WTC11 (cell line): ENCODE measurements at regions not wholly inside any gene's neighbourhood (a gene's known extent, or its start where the extent isn't known, plus 50 kb on each side); places are given as distances from the start of the nearest gene placed in this dataset.

ENCODE experiments used
- ATAC-seq: fragments of 200-7000 bp; cut with Tn5 transposase; 2 replicates; pipeline ENCODE4 v1.10.0; 2021; ENCODE audit warnings: mild to moderate bottlenecking, moderate library complexity
- CTCF ChIA-PET: fragments of 300-600 bp; sonication (Branson Sonifier 250); formaldehyde crosslinking; loops from one replicate; lab custom pipeline; 2021; ENCODE audit warnings: antibody characterized with exemption; lab: Charles Lee
- POLR2A ChIA-PET: fragments of 350-600 bp; sonication (Branson Sonifier 250); formaldehyde crosslinking; loops from one replicate; lab custom pipeline; 2021; ENCODE audit warnings: antibody characterized with exemption; lab: Charles Lee
- DNase-seq: peaks from one replicate; pipeline ENCODE4 v3.0.0; 2021; ENCODE audit warnings: low spot score
- H3K27ac Mint-ChIP-seq: 2 replicates; pipeline ENCODE4 v1.8.0; 2021; ENCODE audit warnings: mixed read lengths
- H3K27me3 Mint-ChIP-seq: 2 replicates; pipeline ENCODE4 v1.8.0; 2021; ENCODE audit warnings: low read depth, mild to moderate bottlenecking, moderate library complexity, mixed read lengths
- H3K36me3 Mint-ChIP-seq: 2 replicates; pipeline ENCODE4 v1.8.0; 2021; ENCODE audit warnings: mixed read lengths
- H3K4me1 Mint-ChIP-seq: 2 replicates; pipeline ENCODE4 v1.8.0; 2022; ENCODE audit warnings: mixed read lengths
- H3K4me3 Mint-ChIP-seq: 2 replicates; pipeline ENCODE4 v1.8.0; 2021; ENCODE audit warnings: mild to moderate bottlenecking, moderate library complexity, mixed read lengths
- H3K9me3 Mint-ChIP-seq: 2 replicates; pipeline ENCODE4 v1.8.0; 2021; ENCODE audit warnings: mixed read lengths
- ATF1 ChIP-seq: sonication (generic); formaldehyde crosslinking; IDR thresholded peaks from 2 replicates; pipeline ENCODE4 v1.8.1; 2023; ENCODE audit warnings: mild to moderate bottlenecking, moderate library complexity, missing genetic modification reagents
- ETV6 ChIP-seq: sonication (generic); formaldehyde crosslinking; IDR thresholded peaks from 2 replicates; pipeline ENCODE4 v1.8.1; 2022; ENCODE audit warnings: mild to moderate bottlenecking, missing genetic modification reagents
- HMGXB4 ChIP-seq: sonication (generic); formaldehyde crosslinking; IDR thresholded peaks from 2 replicates; pipeline ENCODE4 v1.8.1; 2023; ENCODE audit warnings: mild to moderate bottlenecking, moderate library complexity, missing genetic modification reagents
- MYBL2 ChIP-seq: sonication (generic); formaldehyde crosslinking; IDR thresholded peaks from 2 replicates; pipeline ENCODE4 v1.8.1; 2023; ENCODE audit warnings: mild to moderate bottlenecking, moderate library complexity, missing genetic modification reagents
- NFYB ChIP-seq: sonication (generic); formaldehyde crosslinking; conservative IDR thresholded peaks from 2 replicates; pipeline ENCODE4 v1.8.0; 2022; ENCODE audit warnings: low read depth, missing genetic modification reagents
- NR1H2 ChIP-seq: sonication (generic); formaldehyde crosslinking; IDR thresholded peaks from 2 replicates; pipeline ENCODE4 v1.9.0; 2021; ENCODE audit warnings: mild to moderate bottlenecking, moderate library complexity, missing genetic modification reagents
- OVOL2 ChIP-seq: fragments of 250-450 bp; sonication (Bioruptor Pico); IDR thresholded peaks from 2 replicates; pipeline ENCODE4 v1.9.0; 2021; ENCODE audit warnings: mild to moderate bottlenecking, borderline replicate concordance
- RORB ChIP-seq: fragments of 250-450 bp; sonication (Bioruptor Pico); IDR thresholded peaks from 2 replicates; pipeline ENCODE4 v1.9.0; 2021; ENCODE audit warnings: mild to moderate bottlenecking
- SMAD4 ChIP-seq: sonication (generic); formaldehyde crosslinking; IDR thresholded peaks from 2 replicates; pipeline ENCODE4 v1.8.0; 2022; ENCODE audit warnings: mild to moderate bottlenecking, missing genetic modification reagents
- TCF7 ChIP-seq: sonication (generic); formaldehyde crosslinking; IDR thresholded peaks from 2 replicates; pipeline ENCODE4 v1.8.0; 2022; ENCODE audit warnings: mild to moderate bottlenecking, low read depth, missing genetic modification reagents, moderate library complexity
- ZMAT4 ChIP-seq: fragments of 250-450 bp; sonication (Bioruptor Pico); IDR thresholded peaks from 2 replicates; pipeline ENCODE4 v1.9.0; 2021; ENCODE audit warnings: mild to moderate bottlenecking
- ZNF219 ChIP-seq: sonication (generic); formaldehyde crosslinking; IDR thresholded peaks from 2 replicates; pipeline ENCODE4 v1.8.0; 2023; ENCODE audit warnings: missing genetic modification reagents, mild to moderate bottlenecking, borderline replicate concordance
- TF ChIP-seq, protein P1 (sequence below): sonication (generic); formaldehyde crosslinking; IDR thresholded peaks from 2 replicates; pipeline ENCODE4 v1.8.1; 2023; ENCODE audit warnings: mild to moderate bottlenecking, missing genetic modification reagents, moderate library complexity
- TF ChIP-seq, protein P2 (sequence below): fragments of 250-450 bp; sonication (Bioruptor Pico); IDR thresholded peaks from 2 replicates; pipeline ENCODE4 v2.1.2; 2022; ENCODE audit warnings: mild to moderate bottlenecking, moderate library complexity
- TF ChIP-seq, protein P3 (sequence below): fragments of 250-450 bp; sonication (Bioruptor Pico); IDR thresholded peaks from 2 replicates; pipeline ENCODE4 v1.9.0; 2021; ENCODE audit warnings: mild to moderate bottlenecking, borderline replicate concordance

DNA sequence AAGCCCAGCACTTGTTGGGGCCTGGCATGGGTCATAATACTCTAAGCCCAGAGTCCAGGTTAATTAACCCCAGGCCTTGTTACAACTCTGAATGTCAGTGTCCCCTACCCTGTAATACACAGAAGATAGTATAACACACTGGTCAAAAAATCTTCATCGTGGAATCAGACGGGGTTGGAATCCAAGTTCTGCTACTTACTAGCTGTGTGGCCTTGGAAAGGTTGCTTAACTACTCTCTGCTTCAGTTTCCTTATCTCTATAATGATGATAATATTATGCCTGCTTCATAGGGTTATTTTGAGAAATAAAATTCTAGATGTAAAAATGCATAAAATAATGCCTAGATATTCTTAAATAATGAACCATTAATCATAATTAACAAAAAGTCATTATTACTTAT is 77.8 kb upstream of the CTTNBP2NL start:
- POLR2A ChIA-PET: no interaction called here

GRCh38 chr1:112318698-112319370 is 77.2 kb upstream of the CTTNBP2NL start:
- TF ChIP-seq, protein P1, sequence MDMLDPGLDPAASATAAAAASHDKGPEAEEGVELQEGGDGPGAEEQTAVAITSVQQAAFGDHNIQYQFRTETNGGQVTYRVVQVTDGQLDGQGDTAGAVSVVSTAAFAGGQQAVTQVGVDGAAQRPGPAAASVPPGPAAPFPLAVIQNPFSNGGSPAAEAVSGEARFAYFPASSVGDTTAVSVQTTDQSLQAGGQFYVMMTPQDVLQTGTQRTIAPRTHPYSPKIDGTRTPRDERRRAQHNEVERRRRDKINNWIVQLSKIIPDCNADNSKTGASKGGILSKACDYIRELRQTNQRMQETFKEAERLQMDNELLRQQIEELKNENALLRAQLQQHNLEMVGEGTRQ (CRISPR knock-in tag): no peak
- TF ChIP-seq SMAD4: no peak
- TF ChIP-seq, all 79 proteins: peak for 0
- 0 out of 2 replicates have a peak, but pooled peaks cover 5% of the 10 kb centered on the region for H3K9me3 Mint-ChIP-seq
- ATAC-seq: no peak
- no peak overlapping the region for H3K4me3 Mint-ChIP-seq
- H3K36me3 Mint-ChIP-seq: no peaks in the 10 kb centered on the region
- H3K27ac Mint-ChIP-seq: no peak overlapping the region
- peaks cover 25% of the 10 kb centered on the region for H3K4me1 Mint-ChIP-seq
- DNase-seq: no peak
- ChIA-PET POLR2A (no interaction called here), CTCF (interaction anchor here (2.4 kb wide), 1 partner anchor 20 kb away, joined by 8 read pairs; no protein-coding TSS in a partner anchor)
- peaks cover 3% of the 10 kb centered on the region for H3K27me3 Mint-ChIP-seq

More for the DNA sequence above, 77.8 kb upstream of the CTTNBP2NL start:
- peaks cover 25% of the 10 kb centered on the region for H3K4me1 Mint-ChIP-seq
- H3K9me3 Mint-ChIP-seq: 0 out of 2 replicates have a peak, but pooled peaks cover 5% of the 10 kb centered on the region
- CTCF ChIA-PET: interaction anchor here (2.4 kb wide), 1 partner anchor 19 kb away, joined by 8 read pairs; no protein-coding TSS in a partner anchor
- TF ChIP-seq ZMAT4 (no peak), HMGXB4 (CRISPR knock-in tag) (no peak), ETV6 (CRISPR knock-in tag) (no peak), MYBL2 (CRISPR knock-in tag) (no peak), NR1H2 (no peak)
- TF ChIP-seq, protein P2, sequence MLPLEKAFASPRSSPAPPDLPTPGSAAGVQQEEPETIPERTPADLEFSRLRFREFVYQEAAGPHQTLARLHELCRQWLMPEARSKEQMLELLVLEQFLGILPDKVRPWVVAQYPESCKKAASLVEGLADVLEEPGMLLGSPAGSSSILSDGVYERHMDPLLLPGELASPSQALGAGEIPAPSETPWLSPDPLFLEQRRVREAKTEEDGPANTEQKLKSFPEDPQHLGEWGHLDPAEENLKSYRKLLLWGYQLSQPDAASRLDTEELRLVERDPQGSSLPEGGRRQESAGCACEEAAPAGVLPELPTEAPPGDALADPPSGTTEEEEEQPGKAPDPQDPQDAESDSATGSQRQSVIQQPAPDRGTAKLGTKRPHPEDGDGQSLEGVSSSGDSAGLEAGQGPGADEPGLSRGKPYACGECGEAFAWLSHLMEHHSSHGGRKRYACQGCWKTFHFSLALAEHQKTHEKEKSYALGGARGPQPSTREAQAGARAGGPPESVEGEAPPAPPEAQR (CRISPR knock-in tag): no peak
- no peaks in the 10 kb centered on the region; the same call in 1 of the 2 replicates for H3K27me3 Mint-ChIP-seq
- no peaks in the 10 kb centered on the region for H3K36me3 Mint-ChIP-seq
- DNase-seq: no peak
- no peak for ATAC-seq
- H3K27ac Mint-ChIP-seq: no peak overlapping the region
- H3K4me3 Mint-ChIP-seq: no peak overlapping the region

DNA sequence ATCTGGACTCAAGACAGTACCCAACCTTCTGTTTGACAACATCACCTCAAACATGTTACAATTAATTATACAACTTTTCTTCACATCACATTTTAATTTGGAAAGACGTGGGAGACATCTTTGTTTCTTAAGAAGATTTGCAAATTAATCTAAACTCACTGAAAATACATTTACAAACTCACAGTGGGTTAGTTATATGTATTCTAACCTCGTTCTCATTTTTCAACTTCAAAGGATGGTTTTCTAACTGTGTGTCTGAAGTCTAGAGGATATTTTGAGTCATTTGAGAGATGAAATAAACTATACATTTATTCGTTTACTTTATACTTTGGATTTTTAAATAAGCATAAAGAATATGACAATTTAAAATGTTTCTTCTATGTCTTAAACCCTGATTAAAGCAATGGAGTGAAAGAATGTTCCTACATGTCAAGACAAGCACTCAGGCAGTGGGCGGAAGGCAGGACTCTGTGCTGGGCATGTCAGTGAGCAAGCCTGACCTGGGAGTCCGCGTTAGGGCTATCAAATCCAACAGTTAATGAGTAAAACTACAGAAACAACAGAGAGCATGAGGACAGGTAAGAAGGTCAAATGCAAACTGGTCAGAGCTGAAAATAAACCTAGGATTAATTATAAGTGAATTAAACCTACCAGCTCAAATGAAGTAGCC is 76.5 kb upstream of the CTTNBP2NL start:
- TF ChIP-seq OVOL2 (CRISPR knock-in tag) (no peak), TCF7 (CRISPR knock-in tag) (no peak), NFYB (CRISPR knock-in tag) (no peak), ZNF219 (CRISPR knock-in tag) (no peak), ATF1 (no peak), RORB (CRISPR knock-in tag) (no peak)
- TF ChIP-seq, protein P3, sequence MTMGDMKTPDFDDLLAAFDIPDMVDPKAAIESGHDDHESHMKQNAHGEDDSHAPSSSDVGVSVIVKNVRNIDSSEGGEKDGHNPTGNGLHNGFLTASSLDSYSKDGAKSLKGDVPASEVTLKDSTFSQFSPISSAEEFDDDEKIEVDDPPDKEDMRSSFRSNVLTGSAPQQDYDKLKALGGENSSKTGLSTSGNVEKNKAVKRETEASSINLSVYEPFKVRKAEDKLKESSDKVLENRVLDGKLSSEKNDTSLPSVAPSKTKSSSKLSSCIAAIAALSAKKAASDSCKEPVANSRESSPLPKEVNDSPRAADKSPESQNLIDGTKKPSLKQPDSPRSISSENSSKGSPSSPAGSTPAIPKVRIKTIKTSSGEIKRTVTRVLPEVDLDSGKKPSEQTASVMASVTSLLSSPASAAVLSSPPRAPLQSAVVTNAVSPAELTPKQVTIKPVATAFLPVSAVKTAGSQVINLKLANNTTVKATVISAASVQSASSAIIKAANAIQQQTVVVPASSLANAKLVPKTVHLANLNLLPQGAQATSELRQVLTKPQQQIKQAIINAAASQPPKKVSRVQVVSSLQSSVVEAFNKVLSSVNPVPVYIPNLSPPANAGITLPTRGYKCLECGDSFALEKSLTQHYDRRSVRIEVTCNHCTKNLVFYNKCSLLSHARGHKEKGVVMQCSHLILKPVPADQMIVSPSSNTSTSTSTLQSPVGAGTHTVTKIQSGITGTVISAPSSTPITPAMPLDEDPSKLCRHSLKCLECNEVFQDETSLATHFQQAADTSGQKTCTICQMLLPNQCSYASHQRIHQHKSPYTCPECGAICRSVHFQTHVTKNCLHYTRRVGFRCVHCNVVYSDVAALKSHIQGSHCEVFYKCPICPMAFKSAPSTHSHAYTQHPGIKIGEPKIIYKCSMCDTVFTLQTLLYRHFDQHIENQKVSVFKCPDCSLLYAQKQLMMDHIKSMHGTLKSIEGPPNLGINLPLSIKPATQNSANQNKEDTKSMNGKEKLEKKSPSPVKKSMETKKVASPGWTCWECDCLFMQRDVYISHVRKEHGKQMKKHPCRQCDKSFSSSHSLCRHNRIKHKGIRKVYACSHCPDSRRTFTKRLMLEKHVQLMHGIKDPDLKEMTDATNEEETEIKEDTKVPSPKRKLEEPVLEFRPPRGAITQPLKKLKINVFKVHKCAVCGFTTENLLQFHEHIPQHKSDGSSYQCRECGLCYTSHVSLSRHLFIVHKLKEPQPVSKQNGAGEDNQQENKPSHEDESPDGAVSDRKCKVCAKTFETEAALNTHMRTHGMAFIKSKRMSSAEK (CRISPR knock-in tag): no peak
- H3K27ac Mint-ChIP-seq: no peak overlapping the region
- ATAC-seq: no peak

More for the DNA sequence above, 76.5 kb upstream of the CTTNBP2NL start:
- ChIA-PET POLR2A (no interaction called here), CTCF (interaction anchor here (1.0 to 2.4 kb wide), 2 partner anchors 21 kb away, joined by 3 to 8 read pairs; no protein-coding TSS in a partner anchor)
- Mint-ChIP-seq H3K9me3 (0 out of 2 replicates have a peak, but pooled peaks cover 5% of the 10 kb centered on the region), H3K4me3 (no peak overlapping the region), H3K27me3 (peaks cover 10% of the 10 kb centered on the region), H3K36me3 (no peaks in the 10 kb centered on the region), H3K4me1 (peaks cover 25% of the 10 kb centered on the region)
- DNase-seq: no peak
